ENCODE measurements at regions not wholly inside any gene's neighbourhood (a gene's known extent, or its start where the extent isn't known, plus 50 kb on each side); places are given as distances from the start of the nearest gene placed in this dataset.

DNA sequence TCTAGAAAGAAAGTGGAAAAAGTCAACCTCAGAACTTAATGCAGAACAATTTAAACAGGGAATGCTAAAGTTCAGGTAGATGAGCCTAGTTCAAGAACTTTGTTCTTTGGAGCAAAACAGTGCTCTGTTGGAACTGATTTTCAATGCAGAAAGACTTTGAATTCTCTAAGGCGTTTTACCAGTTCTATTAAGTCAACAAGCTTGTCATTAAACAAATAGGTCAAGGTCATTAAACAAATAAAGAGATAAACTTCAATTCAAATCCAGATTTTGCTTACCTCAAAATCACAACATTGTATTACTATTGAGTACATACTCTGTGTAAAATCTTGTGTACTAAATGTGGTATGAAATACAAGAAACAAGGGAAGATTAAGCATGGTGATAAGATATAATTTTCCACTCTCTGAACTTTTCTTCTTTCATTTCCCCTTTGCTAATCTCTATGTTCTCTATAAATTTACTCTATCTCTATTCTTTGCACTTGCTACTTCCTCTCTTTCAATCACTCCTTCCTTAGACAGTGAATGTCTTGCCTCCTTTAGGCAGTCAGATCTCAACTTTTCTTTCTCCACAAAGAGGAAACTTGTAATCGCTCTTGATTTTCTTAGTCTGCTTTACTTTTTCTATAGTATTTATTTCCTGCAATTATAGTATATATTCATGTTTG lies 160.8 kb upstream of the KHDRBS2 start:
- Histone ChIP-seq H3K9me3 (no peaks in the 10 kb centered on the region), H3K9ac (ENCODE audit: low read depth in 2 of 2, low read length in 2 of 2) (no peak overlapping the region), H3K4me3 (no peak overlapping the region), H3K36me3 (no peaks in the 10 kb centered on the region), H3K27ac (no peak overlapping the region), H3K4me1 (no peaks in the 10 kb centered on the region), H3K27me3 (no peaks in the 10 kb centered on the region)
- TF ChIP-seq, protein P1, sequence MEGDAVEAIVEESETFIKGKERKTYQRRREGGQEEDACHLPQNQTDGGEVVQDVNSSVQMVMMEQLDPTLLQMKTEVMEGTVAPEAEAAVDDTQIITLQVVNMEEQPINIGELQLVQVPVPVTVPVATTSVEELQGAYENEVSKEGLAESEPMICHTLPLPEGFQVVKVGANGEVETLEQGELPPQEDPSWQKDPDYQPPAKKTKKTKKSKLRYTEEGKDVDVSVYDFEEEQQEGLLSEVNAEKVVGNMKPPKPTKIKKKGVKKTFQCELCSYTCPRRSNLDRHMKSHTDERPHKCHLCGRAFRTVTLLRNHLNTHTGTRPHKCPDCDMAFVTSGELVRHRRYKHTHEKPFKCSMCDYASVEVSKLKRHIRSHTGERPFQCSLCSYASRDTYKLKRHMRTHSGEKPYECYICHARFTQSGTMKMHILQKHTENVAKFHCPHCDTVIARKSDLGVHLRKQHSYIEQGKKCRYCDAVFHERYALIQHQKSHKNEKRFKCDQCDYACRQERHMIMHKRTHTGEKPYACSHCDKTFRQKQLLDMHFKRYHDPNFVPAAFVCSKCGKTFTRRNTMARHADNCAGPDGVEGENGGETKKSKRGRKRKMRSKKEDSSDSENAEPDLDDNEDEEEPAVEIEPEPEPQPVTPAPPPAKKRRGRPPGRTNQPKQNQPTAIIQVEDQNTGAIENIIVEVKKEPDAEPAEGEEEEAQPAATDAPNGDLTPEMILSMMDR (IDR thresholded peaks at IDR 0.05) = no peak
- no peak for DNase-seq
- intact Hi-C loops (cut with DNase I) = no loop called here

DNA sequence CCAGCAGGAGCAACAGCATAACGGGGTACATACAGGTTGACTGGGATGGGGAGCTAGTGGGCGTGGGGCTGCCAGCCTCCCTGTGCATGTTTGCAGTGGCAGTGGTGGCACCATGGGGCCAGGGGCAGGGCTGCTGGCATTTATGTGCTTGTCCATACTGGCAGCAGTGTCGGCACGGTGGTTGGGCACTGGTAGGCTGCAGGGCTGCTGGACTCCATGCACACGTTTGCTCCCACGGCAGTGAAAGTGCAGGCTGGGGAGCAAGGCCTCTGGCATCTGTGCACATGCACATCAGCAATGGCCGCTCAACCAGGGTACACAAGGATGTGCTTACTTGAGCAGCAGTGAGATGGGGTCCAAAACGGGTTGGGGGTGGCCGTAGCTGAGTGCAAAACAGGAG lies 159.5 kb upstream of the KHDRBS2 start:
- Histone ChIP-seq H3K4me1 (no peaks in the 10 kb centered on the region), H3K27me3 (no peaks in the 10 kb centered on the region), H3K4me3 (no peak overlapping the region), H3K27ac (no peak overlapping the region), H3K9ac (ENCODE audit: low read depth in 2 of 2, low read length in 2 of 2) (no peak overlapping the region), H3K9me3 (no peaks in the 10 kb centered on the region), H3K36me3 (no peaks in the 10 kb centered on the region)
- TF ChIP-seq, protein P1 (IDR thresholded peaks at IDR 0.05) = no peak
- DNase-seq = no peak
- intact Hi-C loops (cut with DNase I) = no loop called here

DNA sequence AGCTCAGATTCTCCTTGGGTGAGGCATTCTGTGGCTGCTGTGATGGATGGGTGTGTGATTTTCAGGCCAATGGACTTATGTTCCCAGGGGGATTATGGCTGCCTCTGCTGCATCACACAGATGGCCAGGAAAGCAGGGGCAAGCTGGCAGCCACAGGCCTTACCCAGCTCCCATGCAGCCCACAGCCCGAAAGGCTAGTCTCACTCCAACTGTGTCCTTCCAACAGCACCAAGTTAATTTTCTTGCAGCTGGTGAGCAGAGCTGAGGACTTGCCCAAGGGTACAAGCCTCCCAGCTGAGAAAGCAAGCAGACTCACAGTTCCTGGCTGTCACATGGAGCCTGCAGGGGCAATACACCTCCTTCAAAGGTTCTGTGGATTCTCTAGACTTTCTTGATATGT lies 155.2 kb upstream of the KHDRBS2 start:
- H3K4me3 ChIP-seq = no peak overlapping the region
- TF ChIP-seq, protein P1 (IDR thresholded peaks at IDR 0.05) = no peak
- no peaks in the 10 kb centered on the region for H3K9me3 ChIP-seq
- no peak overlapping the region for H3K9ac ChIP-seq (ENCODE audit: low read depth in 2 of 2, low read length in 2 of 2)
- no peak overlapping the region for H3K27ac ChIP-seq
- intact Hi-C loops (cut with DNase I) = no loop called here
- no peak for DNase-seq
- no peaks in the 10 kb centered on the region for H3K27me3 ChIP-seq
- H3K36me3 ChIP-seq = no peaks in the 10 kb centered on the region
- no peaks in the 10 kb centered on the region for H3K4me1 ChIP-seq

DNA sequence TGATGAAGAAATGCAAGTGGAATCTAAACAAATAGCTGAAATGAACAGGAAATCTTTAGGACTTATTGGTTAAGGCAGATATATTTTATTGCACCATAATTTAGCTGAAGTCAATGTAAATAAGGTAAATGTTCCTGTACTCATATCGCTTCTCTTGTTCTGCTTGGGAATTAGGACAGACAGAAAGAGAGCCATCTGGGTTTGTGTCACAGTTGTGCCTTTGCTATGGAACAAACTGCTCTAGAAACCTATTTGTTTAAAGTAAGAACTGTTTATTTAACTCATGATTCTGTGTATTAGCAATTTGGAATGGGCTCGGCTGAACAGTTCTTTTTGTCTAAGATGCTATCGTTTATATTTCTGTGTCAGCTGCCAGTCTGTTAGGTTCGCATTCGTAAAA lies 143.8 kb upstream of the KHDRBS2 start:
- Histone ChIP-seq H3K4me1 (no peaks in the 10 kb centered on the region), H3K9me3 (no peaks in the 10 kb centered on the region), H3K4me3 (no peak overlapping the region), H3K9ac (ENCODE audit: low read depth in 2 of 2, low read length in 2 of 2) (no peak overlapping the region), H3K27ac (no peak overlapping the region), H3K27me3 (no peaks in the 10 kb centered on the region), H3K36me3 (no peaks in the 10 kb centered on the region)
- TF ChIP-seq, protein P1 (IDR thresholded peaks at IDR 0.05) = no peak
- intact Hi-C loops (cut with DNase I) = no loop called here
- DNase-seq = no peak

DNA sequence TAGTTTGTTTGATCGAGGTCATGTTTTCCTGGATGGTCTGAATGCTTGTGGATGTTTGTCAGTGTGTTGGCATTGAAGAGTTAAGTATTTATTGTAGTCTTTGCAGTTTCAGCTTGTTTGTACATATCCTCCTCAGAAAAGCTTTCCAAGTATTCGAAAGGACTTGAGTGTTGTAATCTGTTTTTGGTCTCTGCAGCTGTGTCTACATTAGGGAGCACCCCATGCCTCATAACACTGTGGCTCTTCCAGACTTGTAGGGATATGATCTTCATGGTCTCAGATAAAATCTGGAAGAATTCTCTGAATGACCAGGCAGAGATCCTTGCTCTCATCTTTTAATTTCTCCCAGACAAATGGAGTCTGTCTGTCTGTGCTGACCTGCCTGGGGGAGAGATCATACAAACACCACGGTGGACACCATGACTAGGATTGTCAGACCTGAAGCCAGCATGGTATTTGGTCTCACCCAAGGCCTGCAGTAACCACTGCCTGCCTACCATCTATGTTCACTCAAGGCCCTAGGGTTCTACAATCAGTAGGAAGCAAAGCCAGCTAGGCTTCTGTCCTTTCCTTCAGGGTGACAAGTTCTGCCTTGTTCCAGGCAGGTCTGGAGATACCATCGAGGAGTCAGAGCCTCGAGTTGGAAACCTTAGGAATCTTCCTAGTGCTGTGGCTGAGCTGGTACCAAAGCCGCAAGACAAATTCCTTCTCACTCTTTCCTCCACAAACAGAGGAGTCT lies 114.7 kb upstream of the KHDRBS2 start:
- Histone ChIP-seq H3K36me3 (no peaks in the 10 kb centered on the region), H3K27ac (no peak overlapping the region), H3K27me3 (no peaks in the 10 kb centered on the region), H3K4me1 (no peaks in the 10 kb centered on the region), H3K4me3 (no peak overlapping the region), H3K9ac (ENCODE audit: low read depth in 2 of 2, low read length in 2 of 2) (no peak overlapping the region), H3K9me3 (no peaks in the 10 kb centered on the region)
- TF ChIP-seq, protein P1 (IDR thresholded peaks at IDR 0.05) = no peak
- intact Hi-C loops (cut with DNase I) = no loop called here
- DNase-seq = no peak

Measured in colonic mucosa (tissue), 4 donors.